ENCODE measurements at regions not wholly inside any gene's neighbourhood (a gene's known extent, or its start where the extent isn't known, plus 50 kb on each side); places are given as distances from the start of the nearest gene placed in this dataset.

- no peak for TF ChIP-seq ESRRA (CRISPR knock-in tag; IDR thresholded peaks at IDR 0.05; ENCODE audit: borderline replicate concordance)
- no peak for TF ChIP-seq ATF1 (CRISPR knock-in tag; IDR thresholded peaks at IDR 0.05)
- TF ChIP-seq ZNF512 (CRISPR knock-in tag; IDR thresholded peaks at IDR 0.05; ENCODE audit: borderline replicate concordance) = no peak
- TF ChIP-seq IRF1 (CRISPR knock-in tag; IDR thresholded peaks at IDR 0.05) = no peak
- no peak for TF ChIP-seq FOXJ3 (CRISPR knock-in tag; IDR thresholded peaks at IDR 0.05; ENCODE audit: borderline replicate concordance)
- TF ChIP-seq CTCF (IDR thresholded peaks at IDR 0.05) = no peak
- no peak for TF ChIP-seq MYBL2 (CRISPR knock-in tag; IDR thresholded peaks at IDR 0.05)
- no peak for TF ChIP-seq SP1 (CRISPR knock-in tag; conservative IDR thresholded peaks at IDR 0.05)
- no peak for TF ChIP-seq ZSCAN18 (CRISPR knock-in tag; IDR thresholded peaks at IDR 0.05)
- no peak for TF ChIP-seq CREB1 (CRISPR knock-in tag; IDR thresholded peaks at IDR 0.05)
Measured at GRCh38 chr3:150069154-150069527, 98.4 kb upstream of the PFN2 start.
